ENCODE measurements at regions not wholly inside any gene's neighbourhood (a gene's known extent, or its start where the extent isn't known, plus 50 kb on each side); places are given as distances from the start of the nearest gene placed in this dataset.

DNA sequence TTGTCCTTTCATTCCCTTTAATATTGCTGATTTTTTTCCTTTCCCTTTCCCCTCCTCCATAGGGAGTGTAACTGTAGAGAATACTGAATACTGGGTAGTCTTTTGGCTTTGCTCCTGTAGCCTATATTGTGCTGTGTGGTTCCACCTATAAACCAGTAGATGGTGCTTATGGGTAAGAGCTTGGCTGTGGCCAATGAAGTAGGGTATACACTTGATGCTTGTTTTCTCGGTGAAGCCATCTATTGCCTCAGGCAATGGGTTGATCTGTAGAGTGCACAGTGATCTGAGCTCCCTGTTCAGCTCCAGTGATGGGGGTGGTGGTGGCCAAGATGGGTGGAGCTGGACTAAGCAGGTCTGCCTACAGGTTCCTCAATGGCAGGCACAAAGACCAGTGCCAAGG lies 203.3 kb upstream of the IMPG1 start:
- H3K4me3 Mint-ChIP-seq: no peak overlapping the region
- ATAC-seq (ENCODE audit: poor library complexity): no peak

DNA sequence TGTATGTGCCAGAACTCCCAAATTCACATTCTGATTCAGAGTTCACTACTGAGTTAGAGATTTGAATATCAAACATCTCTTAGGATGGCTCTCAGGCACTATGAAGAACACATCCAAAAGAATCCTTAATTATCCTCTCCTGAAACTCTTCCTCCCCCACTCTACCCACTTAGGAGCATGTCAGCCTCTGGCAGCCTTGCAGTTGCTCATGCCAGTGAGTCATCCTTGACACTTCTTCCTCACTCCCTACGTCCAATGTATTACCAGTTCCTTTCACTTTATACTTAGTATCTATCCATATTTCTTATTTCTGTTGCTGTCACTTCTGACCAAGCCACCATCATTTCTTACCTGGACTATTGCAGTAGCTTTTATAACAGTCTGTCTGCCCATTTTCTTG lies 192.0 kb upstream of the IMPG1 start:
- ATAC-seq (ENCODE audit: poor library complexity) (no peak), DNase-seq (no peak)
- intact Hi-C loops (cut with DNase I, micrococcal nuclease): no loop called here
- H3K27me3 ChIP-seq (ENCODE audit: control insufficient read depth in 1 of 2, insufficient read depth in 2 of 2, low read length in 2 of 2): no peaks in the 10 kb centered on the region
- Mint-ChIP-seq H3K27me3 (no peaks in the 10 kb centered on the region), H3K4me1 (ENCODE audit: low read depth) (no peaks in the 10 kb centered on the region), H3K36me3 (ENCODE audit: low read depth) (no peaks in the 10 kb centered on the region), H3K9me3 (peaks cover 28% of the 10 kb centered on the region), H3K4me3 (no peak overlapping the region), H3K27ac (no peak overlapping the region)
- no peak overlapping the region for H3K27ac ChIP-seq (ENCODE audit: low read depth in 1 of 2, low read length in 2 of 2)
- POLR2A ChIA-PET: no interaction called here
- no peaks in the 10 kb centered on the region for H3K36me3 ChIP-seq (ENCODE audit: insufficient read depth, low read length)
- CTCF ChIA-PET: no interaction called here
- peaks cover 0 to 8% of the 10 kb centered on the region in 2 experiments for H3K9me3 ChIP-seq (ENCODE audit: control insufficient read depth in 1 of 2, insufficient read depth in 1 of 2, low read length in 2 of 2)
- H3K4me1 ChIP-seq (ENCODE audit: insufficient read depth, low read length): no peaks in the 10 kb centered on the region
- no peak overlapping the region for H3K4me3 ChIP-seq (ENCODE audit: low read length)
- TF ChIP-seq, protein P1, sequence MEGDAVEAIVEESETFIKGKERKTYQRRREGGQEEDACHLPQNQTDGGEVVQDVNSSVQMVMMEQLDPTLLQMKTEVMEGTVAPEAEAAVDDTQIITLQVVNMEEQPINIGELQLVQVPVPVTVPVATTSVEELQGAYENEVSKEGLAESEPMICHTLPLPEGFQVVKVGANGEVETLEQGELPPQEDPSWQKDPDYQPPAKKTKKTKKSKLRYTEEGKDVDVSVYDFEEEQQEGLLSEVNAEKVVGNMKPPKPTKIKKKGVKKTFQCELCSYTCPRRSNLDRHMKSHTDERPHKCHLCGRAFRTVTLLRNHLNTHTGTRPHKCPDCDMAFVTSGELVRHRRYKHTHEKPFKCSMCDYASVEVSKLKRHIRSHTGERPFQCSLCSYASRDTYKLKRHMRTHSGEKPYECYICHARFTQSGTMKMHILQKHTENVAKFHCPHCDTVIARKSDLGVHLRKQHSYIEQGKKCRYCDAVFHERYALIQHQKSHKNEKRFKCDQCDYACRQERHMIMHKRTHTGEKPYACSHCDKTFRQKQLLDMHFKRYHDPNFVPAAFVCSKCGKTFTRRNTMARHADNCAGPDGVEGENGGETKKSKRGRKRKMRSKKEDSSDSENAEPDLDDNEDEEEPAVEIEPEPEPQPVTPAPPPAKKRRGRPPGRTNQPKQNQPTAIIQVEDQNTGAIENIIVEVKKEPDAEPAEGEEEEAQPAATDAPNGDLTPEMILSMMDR (IDR thresholded peaks at IDR 0.05): no peak

More for the DNA sequence above, 203.3 kb upstream of the IMPG1 start:
- DNase-seq: no peak
- intact Hi-C loops (cut with DNase I, micrococcal nuclease): no loop called here
- TF ChIP-seq, protein P1 (IDR thresholded peaks at IDR 0.05): no peak
- H3K36me3 ChIP-seq (ENCODE audit: insufficient read depth, low read length): no peaks in the 10 kb centered on the region
- H3K27me3 ChIP-seq (ENCODE audit: control insufficient read depth in 1 of 2, insufficient read depth in 2 of 2, low read length in 2 of 2): no peaks in the 10 kb centered on the region
- no peaks in the 10 kb centered on the region for H3K27me3 Mint-ChIP-seq
- no peak overlapping the region for H3K27ac Mint-ChIP-seq
- H3K4me3 ChIP-seq (ENCODE audit: low read length): no peak overlapping the region
- ChIA-PET CTCF (no interaction called here), POLR2A (no interaction called here)
- peaks cover 0 to 9% of the 10 kb centered on the region in 2 experiments for H3K9me3 ChIP-seq (ENCODE audit: control insufficient read depth in 1 of 2, insufficient read depth in 1 of 2, low read length in 2 of 2)
- H3K4me1 ChIP-seq (ENCODE audit: insufficient read depth, low read length): no peaks in the 10 kb centered on the region
- H3K4me1 Mint-ChIP-seq (ENCODE audit: low read depth): no peaks in the 10 kb centered on the region
- no peaks in the 10 kb centered on the region for H3K36me3 Mint-ChIP-seq (ENCODE audit: low read depth)
- H3K9me3 Mint-ChIP-seq: peaks cover 15% of the 10 kb centered on the region
- no peak overlapping the region for H3K27ac ChIP-seq (ENCODE audit: low read depth in 1 of 2, low read length in 2 of 2)

DNA sequence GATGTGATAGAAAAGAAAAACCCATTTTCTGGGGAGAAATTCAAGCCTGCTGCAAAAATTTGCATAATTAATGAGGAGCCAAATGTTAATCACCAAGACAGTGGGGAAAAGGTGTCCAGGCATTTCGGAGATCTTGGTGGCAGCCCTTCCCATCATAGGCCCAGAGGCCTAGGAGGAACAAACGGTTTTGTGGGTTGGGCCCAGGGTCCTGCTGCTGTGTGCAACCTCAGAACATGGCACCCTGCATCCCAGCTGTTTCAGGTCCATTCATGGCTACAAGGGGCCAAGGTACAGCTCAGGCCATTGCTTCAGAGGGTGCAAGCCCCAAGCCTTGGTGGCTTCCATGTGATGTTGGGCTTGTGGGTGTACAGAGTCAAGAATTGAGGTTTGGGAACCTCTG lies 189.8 kb upstream of the IMPG1 start:
- CTCF ChIA-PET: no interaction called here
- ATAC-seq (ENCODE audit: poor library complexity) (no peak), DNase-seq (no peak)
- no peaks in the 10 kb centered on the region for H3K27me3 Mint-ChIP-seq
- TF ChIP-seq, protein P1 (IDR thresholded peaks at IDR 0.05): no peak
- no peaks in the 10 kb centered on the region for H3K4me1 Mint-ChIP-seq (ENCODE audit: low read depth)
- H3K4me3 ChIP-seq (ENCODE audit: low read length): no peak overlapping the region
- intact Hi-C loops (cut with DNase I, micrococcal nuclease): no loop called here
- H3K9me3 ChIP-seq (ENCODE audit: control insufficient read depth in 1 of 2, insufficient read depth in 1 of 2, low read length in 2 of 2): peaks cover 0 to 8% of the 10 kb centered on the region in 2 experiments
- no peak overlapping the region for H3K27ac ChIP-seq (ENCODE audit: low read depth in 1 of 2, low read length in 2 of 2)
- no peaks in the 10 kb centered on the region for H3K36me3 Mint-ChIP-seq (ENCODE audit: low read depth)
- no peaks in the 10 kb centered on the region for H3K4me1 ChIP-seq (ENCODE audit: insufficient read depth, low read length)
- H3K27me3 ChIP-seq (ENCODE audit: control insufficient read depth in 1 of 2, insufficient read depth in 2 of 2, low read length in 2 of 2): no peaks in the 10 kb centered on the region
- no peaks in the 10 kb centered on the region for H3K36me3 ChIP-seq (ENCODE audit: insufficient read depth, low read length)
- no peak overlapping the region for H3K27ac Mint-ChIP-seq
- no peak overlapping the region for H3K4me3 Mint-ChIP-seq
- H3K9me3 Mint-ChIP-seq: peaks cover 28% of the 10 kb centered on the region
- POLR2A ChIA-PET: no interaction called here
